ENCODE measurements at regions not wholly inside any gene's neighbourhood (a gene's known extent, or its start where the extent isn't known, plus 50 kb on each side); places are given as distances from the start of the nearest gene placed in this dataset.

DNA sequence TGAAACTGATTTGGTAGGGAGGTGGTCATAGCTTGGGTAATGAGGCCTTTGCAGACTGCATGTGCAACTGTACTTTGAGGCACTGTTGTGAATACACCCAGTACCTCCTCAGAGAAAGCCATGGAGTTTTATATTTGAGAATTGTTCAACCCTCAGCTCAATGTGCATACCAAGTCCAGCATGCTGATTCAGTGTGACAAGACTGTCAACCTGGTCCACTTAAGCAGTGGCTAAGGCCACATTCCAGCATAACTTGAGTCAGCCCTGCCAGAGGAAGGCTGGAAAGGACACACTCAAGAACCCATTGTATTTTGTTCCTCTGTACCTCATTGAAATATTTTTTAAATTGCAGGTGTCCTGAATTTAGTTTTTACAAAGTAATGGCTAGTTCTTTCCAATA, 121.8 kb upstream of the HNMT start:
- TF ChIP-seq, protein P1, sequence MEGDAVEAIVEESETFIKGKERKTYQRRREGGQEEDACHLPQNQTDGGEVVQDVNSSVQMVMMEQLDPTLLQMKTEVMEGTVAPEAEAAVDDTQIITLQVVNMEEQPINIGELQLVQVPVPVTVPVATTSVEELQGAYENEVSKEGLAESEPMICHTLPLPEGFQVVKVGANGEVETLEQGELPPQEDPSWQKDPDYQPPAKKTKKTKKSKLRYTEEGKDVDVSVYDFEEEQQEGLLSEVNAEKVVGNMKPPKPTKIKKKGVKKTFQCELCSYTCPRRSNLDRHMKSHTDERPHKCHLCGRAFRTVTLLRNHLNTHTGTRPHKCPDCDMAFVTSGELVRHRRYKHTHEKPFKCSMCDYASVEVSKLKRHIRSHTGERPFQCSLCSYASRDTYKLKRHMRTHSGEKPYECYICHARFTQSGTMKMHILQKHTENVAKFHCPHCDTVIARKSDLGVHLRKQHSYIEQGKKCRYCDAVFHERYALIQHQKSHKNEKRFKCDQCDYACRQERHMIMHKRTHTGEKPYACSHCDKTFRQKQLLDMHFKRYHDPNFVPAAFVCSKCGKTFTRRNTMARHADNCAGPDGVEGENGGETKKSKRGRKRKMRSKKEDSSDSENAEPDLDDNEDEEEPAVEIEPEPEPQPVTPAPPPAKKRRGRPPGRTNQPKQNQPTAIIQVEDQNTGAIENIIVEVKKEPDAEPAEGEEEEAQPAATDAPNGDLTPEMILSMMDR (optimal IDR thresholded peaks at IDR 0.05 in 1 of 3, IDR thresholded peaks at IDR 0.05 in 1 of 3, conservative IDR thresholded peaks at IDR 0.05 in 1 of 3; ENCODE audit: extremely low read depth in 1 of 3, insufficient read depth in 2 of 3, low read length in 3 of 3): no peak
- no peak for TF ChIP-seq EZH2 (IDR thresholded peaks at IDR 0.05; ENCODE audit: low read length)

Data from keratinocyte (primary cell).